ENCODE measurements at regions not wholly inside any gene's neighbourhood (a gene's known extent, or its start where the extent isn't known, plus 50 kb on each side); places are given as distances from the start of the nearest gene placed in this dataset.
A peak's percentile ranks its signal among the peaks of the same experiment; 100 is the strongest.

DNA sequence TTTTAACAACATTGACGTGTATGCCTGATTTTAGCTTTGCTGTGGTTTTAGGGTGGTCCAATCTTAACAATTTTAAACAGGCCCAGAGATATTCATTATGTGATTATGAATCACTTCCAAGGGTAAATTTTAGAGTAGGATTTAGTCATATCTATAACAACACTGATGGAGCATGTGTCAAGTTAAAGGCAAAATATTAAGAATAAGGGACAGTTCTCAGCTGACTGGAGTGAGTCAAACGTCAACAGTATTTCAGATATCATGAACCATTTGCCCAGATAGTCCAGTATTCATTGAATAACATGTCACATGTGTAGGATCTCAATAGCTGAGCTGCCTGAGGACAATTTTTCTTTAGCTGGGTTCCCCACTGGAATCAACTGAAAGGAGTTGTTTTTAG is 61.3 kb upstream of the VCX2 start:
- no peak for DNase-seq

DNA sequence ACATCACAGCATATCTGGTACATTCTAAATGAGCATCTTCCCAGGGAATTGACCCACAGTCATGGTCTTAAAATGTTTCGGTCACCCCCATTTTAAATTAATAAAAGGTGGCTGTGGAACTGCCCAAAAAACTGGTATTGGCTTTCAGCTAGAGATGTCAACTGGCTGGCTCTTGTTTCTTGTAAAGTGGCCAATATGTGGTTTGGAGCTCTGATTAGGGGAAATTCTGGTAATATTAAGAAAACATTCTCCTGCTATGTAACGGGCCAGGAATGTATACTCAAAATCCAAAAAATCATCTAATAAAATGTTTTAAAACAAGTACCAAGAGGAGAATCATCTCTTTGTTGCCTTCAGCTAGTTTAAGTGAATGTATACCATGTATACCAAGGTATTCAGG is 62.0 kb upstream of the VCX2 start:
- DNase-seq: no peak

DNA sequence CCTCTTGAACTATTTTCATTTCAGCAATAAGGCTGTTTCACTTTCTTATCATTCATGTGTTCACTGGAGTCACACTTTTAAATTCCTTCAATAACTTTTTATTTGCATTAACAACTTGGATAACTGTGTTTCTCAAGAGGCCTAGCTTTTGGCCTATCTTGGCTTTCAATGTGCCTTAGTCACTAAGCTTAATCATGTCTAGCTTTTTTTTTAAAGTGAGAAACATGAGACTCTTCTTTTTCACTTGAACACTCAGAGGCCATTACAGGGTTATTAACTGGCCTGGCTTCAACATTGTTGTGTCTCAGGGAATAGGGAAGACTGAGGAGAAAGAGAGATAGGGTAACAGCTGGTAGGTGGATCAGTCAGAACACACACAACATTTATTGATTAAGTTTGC is 64.0 kb upstream of the VCX2 start:
- no peak for DNase-seq

DNA sequence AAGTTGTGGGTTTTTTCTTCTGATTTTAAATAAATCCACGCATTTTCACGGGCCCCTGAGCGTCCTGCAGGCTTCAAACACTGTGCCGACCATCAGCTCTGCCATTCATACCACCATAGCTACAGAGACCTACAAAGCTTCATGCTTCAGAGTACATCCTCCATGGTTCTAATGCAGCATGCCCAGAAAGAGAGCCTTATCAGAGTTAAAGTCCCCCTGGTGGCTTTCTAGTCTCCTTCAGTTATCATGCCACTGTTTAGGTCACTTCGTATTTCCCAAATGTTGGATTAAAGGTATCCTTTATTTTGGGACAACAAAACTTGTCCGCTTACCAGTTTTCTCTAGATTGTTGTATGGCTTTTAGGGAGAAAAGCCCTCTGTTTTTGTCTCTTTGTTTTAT is 66.7 kb upstream of the VCX2 start:
- DNase-seq: no peak

DNA sequence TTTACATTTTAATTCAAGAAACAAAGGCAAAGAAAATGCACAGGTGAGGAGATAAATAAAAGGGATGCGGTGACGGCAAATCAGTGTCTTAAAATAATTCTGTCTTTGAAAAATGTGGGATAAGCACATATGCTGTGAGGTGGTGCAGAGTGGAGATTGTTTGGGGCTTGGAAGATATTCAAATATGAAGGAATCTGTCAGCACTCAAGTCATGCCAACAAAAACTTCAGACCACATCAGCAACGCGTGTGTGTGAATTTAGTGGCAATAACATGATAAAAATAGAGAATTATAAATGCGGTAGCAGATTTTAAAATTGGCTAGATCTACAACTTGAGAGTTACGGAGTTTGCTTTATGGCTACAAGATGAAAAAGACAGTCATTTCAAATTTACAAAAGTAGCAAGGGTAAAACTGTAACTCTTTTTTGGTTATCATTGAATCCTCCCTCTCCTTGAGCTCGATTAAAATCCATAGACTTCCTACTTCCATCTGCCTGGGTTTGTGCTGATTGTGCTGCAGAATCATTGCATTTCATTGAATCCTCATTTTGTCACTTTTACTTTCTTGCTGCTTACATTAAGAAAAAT is 71.5 kb upstream of the VCX2 start:
- DNase-seq: no peak

DNA sequence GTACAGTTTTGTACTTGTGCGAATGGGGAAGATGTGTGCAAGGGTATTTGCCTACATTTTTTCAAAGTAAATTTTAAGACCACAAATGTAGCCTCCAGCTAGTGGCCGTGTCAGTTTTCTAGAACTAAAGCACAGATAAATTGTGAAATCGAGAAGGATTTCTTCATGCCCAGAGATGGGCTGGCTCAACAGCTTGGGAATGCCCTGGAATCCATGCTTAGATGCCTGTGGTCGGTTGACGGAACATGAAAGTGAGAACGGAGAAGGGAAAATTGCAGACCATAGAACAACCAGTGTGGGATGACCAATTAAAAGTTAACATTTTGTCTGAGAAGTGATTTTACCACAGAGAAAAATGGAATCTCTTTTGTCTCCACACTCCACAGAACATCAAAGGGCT is 73.2 kb upstream of the VCX2 start:
- no peak for DNase-seq

DNA sequence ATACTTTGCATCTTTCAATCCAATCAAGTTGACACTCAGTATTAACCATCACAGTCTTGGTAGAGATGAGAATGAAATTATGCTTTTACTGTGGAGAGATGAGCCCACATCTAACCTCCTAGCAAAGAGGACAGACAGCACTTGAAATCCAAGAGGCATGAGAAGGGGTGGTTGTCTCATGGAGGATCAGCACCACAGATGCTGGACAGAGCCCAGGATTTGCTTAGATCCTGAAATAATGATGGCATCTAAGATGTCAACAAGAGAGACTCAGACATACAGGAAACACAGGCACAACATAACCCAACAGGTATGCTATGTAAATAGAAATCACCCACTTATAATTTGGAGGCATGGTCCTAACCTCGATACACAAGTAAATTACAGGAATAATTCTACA is 74.3 kb upstream of the VCX2 start:
- no peak for DNase-seq

DNA sequence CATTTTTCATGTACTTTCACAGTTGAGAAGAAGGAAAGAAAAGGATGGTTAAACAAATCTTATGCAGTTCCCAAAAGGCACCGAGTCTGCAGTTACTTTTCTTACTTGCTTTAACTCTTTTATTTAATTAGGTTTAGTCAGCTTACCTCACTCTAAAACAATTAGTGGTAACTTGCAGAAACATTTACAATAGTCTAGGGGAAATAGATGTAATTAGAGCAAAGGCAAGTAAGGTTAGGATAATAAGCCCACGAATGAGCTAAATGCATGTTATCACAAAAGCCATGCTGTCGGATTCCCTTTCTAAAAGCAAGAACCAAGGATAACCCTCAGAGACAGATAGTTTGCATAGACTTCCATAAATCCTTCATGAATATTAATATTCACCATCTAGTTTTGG is 82.0 kb upstream of the VCX2 start:
- no peak for DNase-seq

DNA sequence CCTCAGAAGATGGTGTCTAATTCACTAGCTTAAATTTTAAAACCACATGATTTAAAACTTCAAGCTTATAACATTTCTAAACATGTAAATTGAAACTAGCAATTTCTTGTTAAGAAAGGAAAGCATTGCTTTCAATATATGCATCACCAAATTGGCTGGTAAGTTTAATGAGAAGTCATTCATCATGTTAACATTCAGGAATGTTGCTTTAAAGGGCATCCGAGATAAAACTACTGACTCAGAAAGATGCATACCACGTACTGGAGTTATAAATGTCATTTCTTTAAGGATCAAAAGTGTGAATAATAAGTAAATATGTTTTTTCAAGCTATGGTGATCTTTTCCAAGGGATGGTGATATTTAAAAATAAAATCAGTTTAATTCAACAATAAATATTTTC is 83.3 kb upstream of the VCX2 start:
- DNase-seq: no peak

DNA sequence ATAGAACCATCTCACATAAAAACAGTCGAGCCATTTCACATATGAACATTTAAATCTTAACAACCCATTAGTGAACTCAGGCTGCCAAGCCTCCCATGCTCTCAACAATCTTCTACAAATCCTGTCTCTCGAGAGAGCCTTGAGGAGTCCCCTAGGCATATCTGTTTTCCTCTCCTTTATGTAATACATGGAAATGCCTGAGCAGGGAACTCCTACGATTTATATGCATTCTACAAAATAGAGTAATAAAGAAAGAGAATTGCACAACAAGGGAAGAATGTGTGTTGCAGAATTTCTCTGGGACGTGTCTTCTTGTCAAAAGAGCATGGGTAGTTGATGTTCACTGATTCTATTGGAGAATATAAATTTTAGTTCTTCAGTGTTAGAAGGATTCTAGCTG is 101.8 kb upstream of the VCX2 start:
- no peak for DNase-seq

DNA sequence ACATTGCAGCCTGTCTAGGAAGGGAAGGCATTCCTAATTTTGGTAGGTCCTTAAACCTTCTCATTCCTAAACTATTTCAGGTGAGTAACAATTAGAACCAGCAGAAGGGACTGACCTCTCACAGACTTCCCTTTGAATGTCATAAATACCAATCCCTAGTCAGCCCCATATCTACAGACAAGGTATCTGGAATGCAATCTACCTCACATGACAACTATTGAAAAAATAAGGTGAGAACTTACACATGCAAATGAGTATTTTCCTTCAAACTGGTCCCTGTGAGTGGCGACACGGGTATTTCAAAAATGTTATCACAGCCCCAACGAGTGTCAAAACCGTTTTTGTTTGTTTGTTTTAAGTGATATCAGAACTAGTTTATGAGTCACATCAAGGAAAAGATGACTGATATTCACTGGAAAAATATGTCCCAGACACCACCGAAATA is 102.4 kb upstream of the VCX2 start:
- no peak for DNase-seq

DNA sequence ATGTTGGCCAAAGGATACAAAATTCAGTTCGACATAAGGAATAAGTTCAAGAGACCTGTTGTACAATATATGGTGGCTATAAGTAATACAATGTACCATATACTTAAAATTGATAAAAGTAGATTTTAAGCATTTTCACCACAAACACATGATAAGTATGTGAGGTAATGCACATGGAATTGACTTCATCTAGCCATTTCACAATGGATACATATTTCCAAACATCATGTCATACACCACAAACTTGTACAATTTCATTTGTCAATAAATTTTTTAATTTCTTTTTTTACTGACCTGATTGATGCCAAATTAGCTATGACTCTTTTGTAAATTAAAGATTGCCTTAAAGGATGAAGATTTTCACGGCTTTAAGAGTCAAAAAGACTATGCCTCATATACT is 103.1 kb upstream of the VCX2 start:
- DNase-seq: no peak

DNA sequence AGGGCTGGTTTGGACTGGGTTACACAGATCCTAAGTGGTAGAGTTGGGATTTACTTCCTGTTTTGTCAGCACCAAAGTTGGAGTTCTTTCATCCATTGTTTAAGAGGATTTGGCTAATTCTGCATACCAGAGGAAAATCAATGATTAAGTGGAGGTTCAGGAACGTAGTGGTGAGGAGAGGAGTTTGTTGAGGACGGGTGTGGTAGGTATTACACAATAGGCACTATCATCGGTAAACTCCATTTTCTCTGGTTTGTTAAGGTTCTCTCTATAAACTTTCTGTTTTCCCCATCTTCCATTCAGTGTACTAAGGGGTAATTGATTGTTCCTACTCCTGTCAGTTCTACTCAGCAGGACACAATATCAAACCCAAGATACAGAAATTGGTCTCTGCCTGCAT is 107.5 kb upstream of the VCX2 start:
- no peak for DNase-seq

DNA sequence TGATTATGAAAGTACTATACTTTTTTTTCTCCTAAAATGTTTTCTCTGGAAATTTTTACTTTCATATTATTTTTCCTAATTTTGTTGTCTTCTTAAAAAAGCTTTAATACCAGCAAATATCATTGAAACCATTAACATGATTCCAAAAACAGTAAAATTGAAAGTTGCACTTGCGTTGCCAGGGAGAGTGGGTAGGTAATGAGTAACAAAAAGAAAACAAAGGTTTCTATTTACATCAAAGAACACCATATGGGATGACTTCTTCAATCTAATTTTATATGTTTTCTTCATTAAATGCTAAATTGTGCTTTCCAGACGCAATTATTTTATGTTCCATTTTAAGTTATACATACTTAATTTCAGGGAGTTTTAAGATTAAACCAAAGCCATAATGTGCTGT is 108.3 kb upstream of the VCX2 start:
- no peak for DNase-seq

DNA sequence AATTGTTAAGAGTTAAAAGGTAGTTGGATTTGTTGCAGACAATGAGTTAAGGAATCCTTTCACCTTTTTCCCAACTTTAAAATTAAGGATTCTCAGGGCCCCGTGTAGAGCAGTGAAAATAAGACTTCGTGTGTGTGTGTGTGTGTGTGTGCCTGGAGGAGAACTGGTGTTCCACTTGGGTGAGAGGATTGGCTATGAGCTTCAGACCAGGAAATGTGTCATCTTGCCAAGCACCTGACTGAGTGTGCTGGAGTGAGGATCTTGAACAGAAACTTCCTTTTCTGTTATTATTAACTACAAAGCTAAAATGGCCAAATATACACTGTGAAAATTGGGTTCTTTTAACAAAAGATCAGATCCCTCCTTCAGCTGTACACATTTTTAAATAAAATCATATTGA is 113.1 kb upstream of the VCX2 start:
- no peak for DNase-seq

DNA sequence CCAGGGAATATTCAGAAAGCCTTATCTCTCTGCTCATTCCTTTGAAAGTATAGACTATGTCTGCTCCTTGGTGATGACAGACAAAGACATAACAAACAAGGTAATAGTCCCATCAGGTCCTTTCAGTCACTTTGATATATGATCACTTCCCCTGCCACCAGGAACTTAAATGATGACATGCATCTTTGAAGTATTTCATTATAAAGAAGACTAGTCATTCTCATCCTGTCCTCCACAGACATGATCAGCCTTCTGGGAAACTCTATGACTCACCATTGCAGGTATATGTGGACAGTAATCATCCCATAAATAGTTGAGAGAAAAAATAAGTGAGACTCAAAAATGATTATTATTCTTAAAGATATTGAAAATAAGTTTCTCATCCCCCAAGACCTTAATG is 117.5 kb upstream of the VCX2 start:
- peak; percentile 52 for DNase-seq

DNA sequence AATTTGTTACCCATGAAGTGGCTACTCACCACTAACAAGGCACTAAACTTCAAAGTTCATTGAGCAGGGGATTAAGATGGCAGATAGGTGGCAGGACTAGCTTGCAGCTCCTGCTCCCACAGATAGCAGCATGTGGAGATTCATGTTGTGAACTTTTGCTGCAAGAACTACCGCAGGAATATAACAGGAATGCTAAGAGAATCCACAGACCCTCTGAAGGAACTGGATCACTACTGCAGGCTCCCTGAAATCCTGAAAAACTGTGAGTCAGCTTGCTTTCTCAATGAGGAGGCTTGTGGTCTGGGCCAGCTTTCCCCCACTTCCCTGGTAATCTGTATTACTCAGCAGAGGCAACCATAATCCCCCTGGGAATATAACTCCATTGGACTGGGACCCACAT is 118.5 kb upstream of the VCX2 start:
- no peak for DNase-seq

DNA sequence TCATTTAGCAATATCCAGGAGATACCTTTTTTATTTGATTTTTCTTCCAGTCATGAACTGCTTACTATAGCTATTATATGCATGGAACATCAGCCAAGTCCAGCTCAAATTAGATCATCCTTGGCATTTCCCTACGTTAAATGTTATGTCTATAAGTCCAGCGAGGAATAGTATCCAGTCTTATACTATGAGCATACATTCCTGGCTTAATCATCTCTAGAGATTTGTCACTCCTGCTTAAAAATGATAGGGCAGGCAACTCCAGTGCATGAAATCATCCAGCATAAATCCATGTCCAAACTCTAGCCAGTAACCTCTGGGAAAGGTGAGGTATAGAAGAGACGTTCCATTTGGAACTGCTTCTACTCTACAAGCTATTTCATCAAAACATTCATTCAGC is 126.7 kb upstream of the VCX2 start:
- no peak for DNase-seq

DNA sequence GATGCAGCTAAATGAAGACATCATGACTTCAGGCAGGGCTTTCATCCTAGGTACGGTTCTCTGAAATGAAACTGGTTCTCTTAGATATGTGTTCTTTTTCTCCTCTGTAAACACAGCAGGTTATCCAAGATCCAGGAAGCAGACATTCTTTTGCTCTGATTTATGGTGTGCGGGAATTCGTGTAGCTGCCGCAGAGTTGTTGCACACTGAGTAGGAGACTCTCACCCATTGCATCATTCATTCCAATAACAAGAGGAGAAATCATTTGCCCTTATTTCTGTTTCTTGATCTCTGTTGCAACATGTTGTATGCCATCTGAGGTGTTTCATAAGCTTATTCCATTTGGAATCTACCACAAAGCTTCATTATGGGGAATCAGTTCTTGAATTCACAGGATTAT is 133.6 kb upstream of the VCX2 start:
- no peak for DNase-seq

DNA sequence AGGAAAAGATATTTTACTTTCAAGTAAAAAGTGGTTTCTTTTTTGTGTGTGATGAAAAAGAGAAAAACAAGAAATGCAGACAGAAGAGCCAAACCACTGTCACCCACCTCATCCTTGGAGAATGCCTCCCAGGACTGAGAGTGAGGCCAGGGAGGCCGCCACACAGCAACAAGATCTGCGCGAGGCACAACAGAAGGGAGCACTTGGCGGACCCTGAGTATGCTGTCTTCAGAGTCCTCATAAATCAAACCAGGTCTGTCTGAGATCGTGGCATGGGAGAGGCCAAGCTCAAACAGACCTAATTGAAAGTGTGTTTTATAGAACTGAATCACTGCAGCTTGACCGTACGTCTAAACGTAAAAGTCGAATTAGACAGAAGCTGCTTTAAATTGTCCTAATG is 134.3 kb upstream of the VCX2 start:
- no peak for DNase-seq

DNA sequence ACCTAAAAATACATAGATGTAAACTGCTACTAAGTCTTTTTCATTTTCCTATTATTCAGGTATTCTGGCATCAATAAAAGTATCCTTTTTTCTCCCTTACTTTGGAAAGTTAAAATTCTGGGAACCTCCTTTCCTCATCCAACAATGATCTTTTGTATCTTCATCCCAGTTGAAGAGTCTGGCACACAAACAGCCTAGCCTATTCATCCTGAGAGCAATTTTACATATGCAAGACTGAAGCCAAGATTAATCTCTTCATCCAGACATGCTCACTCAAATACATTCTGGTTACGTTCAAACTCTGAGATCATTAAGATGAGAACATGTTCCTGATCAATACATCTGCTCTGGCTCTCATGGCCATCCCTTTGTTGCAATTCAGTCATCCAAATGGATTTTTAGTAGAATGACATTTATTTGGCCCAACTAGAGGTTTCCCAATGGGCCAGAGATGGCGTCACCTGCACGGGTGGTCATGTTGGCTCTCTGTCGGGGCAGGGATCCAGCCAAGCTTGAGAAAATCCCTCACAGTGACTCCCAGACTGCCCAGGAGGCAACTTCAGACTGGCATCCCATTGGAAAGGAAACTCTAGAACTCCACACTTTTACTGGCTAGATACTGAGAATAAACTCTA is 135.3 kb upstream of the VCX2 start:
- DNase-seq: no peak

DNA sequence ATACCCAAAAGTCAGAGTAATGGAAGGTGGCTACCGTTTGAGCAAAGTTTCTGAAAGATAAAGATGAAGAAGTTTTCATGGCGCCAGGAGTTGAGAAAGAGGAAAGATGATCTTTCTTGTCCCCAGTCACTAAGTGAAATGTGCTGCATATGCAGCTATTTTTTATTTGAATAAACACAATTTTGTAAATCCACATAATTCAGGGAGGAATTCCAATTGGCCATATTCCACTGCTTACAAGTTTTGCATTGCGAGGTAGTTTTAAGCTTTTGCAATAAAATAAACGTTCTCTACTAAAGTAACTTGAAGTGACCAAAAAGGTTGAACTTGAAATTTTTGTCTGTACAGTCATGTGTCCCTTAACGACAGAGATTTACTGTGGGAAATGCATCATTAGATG is 139.3 kb upstream of the VCX2 start:
- DNase-seq: no peak

DNA sequence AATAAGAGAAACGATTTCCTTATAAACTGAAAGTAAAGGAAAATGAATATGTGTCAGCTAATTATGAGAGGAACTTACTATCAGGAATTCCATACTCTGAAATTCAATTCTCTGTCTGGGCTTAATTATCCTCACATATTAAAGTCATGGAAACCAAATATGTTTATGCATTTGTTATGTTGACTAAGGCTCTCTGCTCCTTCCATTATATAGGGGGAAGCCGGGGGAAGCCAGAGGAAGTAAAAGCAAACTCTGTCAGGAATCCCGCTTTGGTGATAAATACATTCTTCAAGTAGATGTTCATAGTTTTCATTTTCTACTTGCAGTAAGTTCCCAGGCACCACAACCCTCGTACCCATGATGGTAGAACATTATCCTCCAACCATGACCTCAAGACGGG is 142.8 kb upstream of the VCX2 start:
- DNase-seq: no peak

DNA sequence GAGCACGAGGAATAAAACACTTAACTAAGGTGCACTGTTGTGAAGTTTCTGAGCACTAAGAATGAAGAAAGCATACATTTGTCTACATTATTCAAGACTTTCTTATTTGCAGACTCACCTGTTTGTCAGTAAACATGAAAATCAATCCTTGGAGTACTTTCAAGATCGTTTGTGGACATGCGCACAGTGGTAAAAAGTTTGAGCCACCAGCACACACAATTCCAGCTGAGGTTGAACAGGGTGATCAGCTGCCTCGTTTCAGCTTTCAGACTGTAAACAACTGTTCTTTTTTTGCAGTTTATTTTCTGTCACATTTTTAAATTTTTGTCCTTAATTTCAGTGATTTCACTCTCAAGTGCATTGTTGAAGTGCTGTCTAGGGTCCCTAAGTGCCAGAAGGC is 143.8 kb upstream of the VCX2 start:
- no peak for DNase-seq

DNA sequence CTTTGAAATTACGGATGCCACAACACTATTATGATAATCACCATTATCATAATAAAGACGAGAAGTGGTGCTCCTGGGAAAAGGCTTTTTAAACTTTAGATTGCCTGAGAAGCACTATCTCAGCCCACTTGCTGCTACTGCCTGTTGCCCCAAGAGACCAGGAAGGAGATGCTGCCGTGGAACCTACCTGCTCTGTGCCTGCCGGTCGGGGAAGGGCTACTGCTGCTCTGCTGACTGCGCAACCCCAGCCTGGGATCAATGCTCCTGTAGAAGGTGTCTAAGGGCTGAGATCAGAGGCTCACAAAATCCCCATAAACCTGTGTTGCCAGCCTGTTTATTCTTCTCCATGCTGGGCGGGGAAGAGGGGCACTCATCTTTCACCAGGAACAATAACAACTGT is 145.3 kb upstream of the VCX3B start:
- peak; percentile 9 for DNase-seq

DNA sequence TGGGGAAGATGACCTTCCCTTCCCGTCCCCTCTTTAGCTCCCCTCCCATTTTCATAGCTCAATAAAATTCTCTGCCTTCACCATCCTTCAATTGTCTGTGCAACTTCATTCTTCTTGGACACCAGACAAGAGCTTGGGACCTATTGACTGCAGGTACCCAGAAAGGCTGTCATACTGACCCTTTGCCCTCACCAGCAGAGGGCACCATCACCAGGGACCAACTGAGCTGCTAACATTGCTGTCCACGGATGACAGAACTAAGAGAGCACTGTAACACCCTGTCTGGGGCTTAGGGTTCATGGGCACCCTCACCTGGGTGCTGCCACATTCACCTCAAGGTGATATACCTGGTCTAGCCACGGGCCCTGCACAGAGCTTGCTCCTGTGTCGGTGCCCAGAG is 141.3 kb upstream of the VCX3B start:
- DNase-seq: no peak
